ENCODE measurements at regions not wholly inside any gene's neighbourhood (a gene's known extent, or its start where the extent isn't known, plus 50 kb on each side); places are given as distances from the start of the nearest gene placed in this dataset.

- peak in 1 of 8 experiments; percentile 52 for ATAC-seq (replicated peaks in 6 of 8)
- 35 to 55% methylated on average over 3 to 4 of the region's 4 CpGs; no CpG with 5 or more reads in 8 of the 10 experiments for WGBS, 10 experiments
- Histone ChIP-seq H3K4me1 (replicated peaks in 1 of 2) (no peaks in the 10 kb centered on the region), H3K4me3 (no peak overlapping the region), H3K27ac (no peak overlapping the region)
- in situ Hi-C loops (cut with MboI; ENCODE audit: low pct_unique_long_range_greater_than_20kb in 2 of 9, low sequenced_read_pairs in 9 of 9, unreplicated experiment in 9 of 9): no loop called here
Observed at GRCh38 chrX:146181858-146182257, 364.2 kb downstream of the SLITRK2 start.

- H3K4me1 ChIP-seq (replicated peaks in 1 of 2): no peaks in the 10 kb centered on the region
- H3K4me3 ChIP-seq: no peak overlapping the region
- H3K27ac ChIP-seq: no peak overlapping the region
- 0 to 45% (median 3%) methylated on average over 1 to 3 of the region's 5 CpGs; no CpG with 5 or more reads in 6 of the 10 experiments for WGBS, 10 experiments
- ATAC-seq (replicated peaks in 6 of 8): no peak
- in situ Hi-C loops (cut with MboI; ENCODE audit: low pct_unique_long_range_greater_than_20kb in 2 of 9, low sequenced_read_pairs in 9 of 9, unreplicated experiment in 9 of 9): no loop called here
Observed at GRCh38 chrX:146186540-146186939, 368.9 kb downstream of the SLITRK2 start.

- in situ Hi-C loops (cut with MboI; ENCODE audit: low pct_unique_long_range_greater_than_20kb in 2 of 9, low sequenced_read_pairs in 9 of 9, unreplicated experiment in 9 of 9): no loop called here
- no peak for ATAC-seq (replicated peaks in 6 of 8)
- 30% methylated on average over 3 of the region's 3 CpGs; no CpG with 5 or more reads in 9 of the 10 experiments for WGBS, 10 experiments
- Histone ChIP-seq H3K27ac (no peak overlapping the region), H3K4me1 (replicated peaks in 1 of 2) (no peaks in the 10 kb centered on the region), H3K4me3 (no peak overlapping the region)
Observed at GRCh38 chrX:146189371-146189770, 371.7 kb downstream of the SLITRK2 start.

- H3K4me1 ChIP-seq (replicated peaks in 1 of 2): no peaks in the 10 kb centered on the region
- peak in 1 of 8 experiments; percentile 86 for ATAC-seq (replicated peaks in 6 of 8)
- H3K27ac ChIP-seq: no peak overlapping the region
- in situ Hi-C loops (cut with MboI; ENCODE audit: low pct_unique_long_range_greater_than_20kb in 2 of 9, low sequenced_read_pairs in 9 of 9, unreplicated experiment in 9 of 9): no loop called here
- 0 to 100% (median 33%) methylated on average over 1 to 2 of the region's 4 CpGs; no CpG with 5 or more reads in 6 of the 10 experiments for WGBS, 10 experiments
- no peak overlapping the region for H3K4me3 ChIP-seq
Observed at GRCh38 chrX:146208821-146209220, 391.2 kb downstream of the SLITRK2 start.

GRCh38 chrX:146224442-146224841 is 406.8 kb downstream of the SLITRK2 start:
- WGBS, 10 experiments: no CpG with 5 or more reads among the region's 1 CpG
- in situ Hi-C loops (cut with MboI; ENCODE audit: low pct_unique_long_range_greater_than_20kb in 2 of 9, low sequenced_read_pairs in 9 of 9, unreplicated experiment in 9 of 9): no loop called here
- Histone ChIP-seq H3K27ac (no peak overlapping the region), H3K4me3 (no peak overlapping the region), H3K4me1 (replicated peaks in 1 of 2) (no peaks in the 10 kb centered on the region)
- peak in 1 of 8 experiments; percentile 61 for ATAC-seq (replicated peaks in 6 of 8)

GRCh38 chrX:146238173-146238572 is 420.5 kb downstream of the SLITRK2 start:
- H3K4me1 ChIP-seq (replicated peaks in 1 of 2): no peaks in the 10 kb centered on the region
- no peak overlapping the region for H3K4me3 ChIP-seq
- in situ Hi-C loops (cut with MboI; ENCODE audit: low pct_unique_long_range_greater_than_20kb in 2 of 9, low sequenced_read_pairs in 9 of 9, unreplicated experiment in 9 of 9): no loop called here
- WGBS, 10 experiments: 40 to 54% methylated on average over 2 of the region's 2 CpGs; no CpG with 5 or more reads in 8 of the 10 experiments
- H3K27ac ChIP-seq: no peak overlapping the region
- no peak for ATAC-seq (replicated peaks in 6 of 8)

- H3K27ac ChIP-seq: no peak overlapping the region
- 0 to 90% (median 45%) methylated on average over 1 to 3 of the region's 3 CpGs; no CpG with 5 or more reads in 5 of the 10 experiments for WGBS, 10 experiments
- in situ Hi-C loops (cut with MboI; ENCODE audit: low pct_unique_long_range_greater_than_20kb in 2 of 9, low sequenced_read_pairs in 9 of 9, unreplicated experiment in 9 of 9): no loop called here
- no peaks in the 10 kb centered on the region for H3K4me1 ChIP-seq (replicated peaks in 1 of 2)
- no peak for ATAC-seq (replicated peaks in 6 of 8)
- H3K4me3 ChIP-seq: no peak overlapping the region
Observed at GRCh38 chrX:146241902-146242301, 424.3 kb downstream of the SLITRK2 start.

- ATAC-seq (replicated peaks in 6 of 8): peak in 5 of 8 experiments; percentile 54 to 84 (median 73)
- 5 to 75% (median 13%) methylated on average over 1 to 3 of the region's 3 CpGs; no CpG with 5 or more reads in 3 of the 10 experiments for WGBS, 10 experiments
- in situ Hi-C loops (cut with MboI; ENCODE audit: low pct_unique_long_range_greater_than_20kb in 2 of 9, low sequenced_read_pairs in 9 of 9, unreplicated experiment in 9 of 9): no loop called here
- H3K27ac ChIP-seq: no peak overlapping the region
- no peak overlapping the region for H3K4me3 ChIP-seq
- no peaks in the 10 kb centered on the region for H3K4me1 ChIP-seq (replicated peaks in 1 of 2)
Observed at GRCh38 chrX:146243041-146243440, 425.4 kb downstream of the SLITRK2 start.

- Histone ChIP-seq H3K27ac (no peak overlapping the region), H3K4me3 (no peak overlapping the region), H3K4me1 (replicated peaks in 1 of 2) (no peaks in the 10 kb centered on the region)
- ATAC-seq (replicated peaks in 6 of 8): no peak
- in situ Hi-C loops (cut with MboI; ENCODE audit: low pct_unique_long_range_greater_than_20kb in 2 of 9, low sequenced_read_pairs in 9 of 9, unreplicated experiment in 9 of 9): no loop called here
- WGBS, 10 experiments: 72 to 93% (median 82%) methylated on average over 8 to 12 of the region's 18 CpGs; no CpG with 5 or more reads in 7 of the 10 experiments
Observed at GRCh38 chrX:146259207-146259606, 441.6 kb downstream of the SLITRK2 start.

- in situ Hi-C loops (cut with MboI; ENCODE audit: low pct_unique_long_range_greater_than_20kb in 2 of 9, low sequenced_read_pairs in 9 of 9, unreplicated experiment in 9 of 9): no loop called here
- ATAC-seq (replicated peaks in 6 of 8): peak in 1 of 8 experiments; percentile 38
- WGBS, 10 experiments: 0 to 100% (median 63%) methylated on average over 1 to 7 of the region's 8 CpGs; no CpG with 5 or more reads in 6 of the 10 experiments
- no peaks in the 10 kb centered on the region for H3K4me1 ChIP-seq (replicated peaks in 1 of 2)
- no peak overlapping the region for H3K27ac ChIP-seq
- H3K4me3 ChIP-seq: no peak overlapping the region
Observed at GRCh38 chrX:146264763-146265375, 447.2 kb downstream of the SLITRK2 start.

DNA sequence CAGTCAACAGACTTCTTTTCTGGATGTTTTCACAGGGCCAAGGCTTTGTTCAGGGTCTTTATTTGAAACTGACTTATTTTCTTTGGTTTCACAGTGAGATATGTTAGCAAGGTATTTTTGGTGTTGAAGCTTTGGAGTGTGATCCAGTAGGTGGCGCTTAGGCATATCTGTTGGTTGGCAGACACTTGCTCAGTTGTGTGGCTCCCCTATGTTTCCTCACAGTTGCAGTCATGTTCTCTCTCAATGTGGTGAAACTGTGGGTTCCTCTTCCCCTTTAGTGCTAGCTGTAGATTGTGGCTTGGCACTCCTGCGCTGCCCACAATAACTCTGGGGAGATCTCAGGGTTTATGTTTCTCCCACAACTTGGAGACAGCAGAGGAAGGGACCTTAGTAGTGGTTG is 460.8 kb downstream of the SLITRK2 start:
- H3K4me3 ChIP-seq: no peak overlapping the region
- no peaks in the 10 kb centered on the region for H3K4me1 ChIP-seq (replicated peaks in 1 of 2)
- no peak overlapping the region for H3K27ac ChIP-seq
- ATAC-seq (replicated peaks in 6 of 8): peak in 1 of 8 experiments; percentile 62
- 17% methylated on average over 1 of the region's 2 CpGs; no CpG with 5 or more reads in 9 of the 10 experiments for WGBS, 10 experiments
- in situ Hi-C loops (cut with MboI; ENCODE audit: low pct_unique_long_range_greater_than_20kb in 2 of 9, low sequenced_read_pairs in 9 of 9, unreplicated experiment in 9 of 9): no loop called here

Measured in motor neuron (in vitro differentiated cells).